ENCODE measurements at regions not wholly inside any gene's neighbourhood (a gene's known extent, or its start where the extent isn't known, plus 50 kb on each side); places are given as distances from the start of the nearest gene placed in this dataset.

DNA sequence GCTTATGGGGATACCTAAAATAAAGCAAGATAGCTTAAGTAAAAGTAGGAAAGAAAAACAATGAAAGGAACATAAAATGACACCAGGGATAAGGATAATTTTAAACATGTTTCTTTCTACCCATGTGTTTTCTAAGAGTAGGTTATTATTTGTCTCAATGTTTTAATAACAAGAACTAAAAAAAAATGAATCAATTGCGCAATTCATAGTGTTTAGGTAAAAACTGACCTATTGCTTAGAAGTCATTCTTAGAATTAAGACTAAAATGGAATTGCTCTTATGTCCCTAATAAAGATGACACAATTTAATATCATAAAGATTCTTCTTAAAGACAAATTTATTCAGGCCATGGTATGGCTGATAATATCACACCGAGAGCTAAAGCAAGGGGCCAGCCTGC lies 58.0 kb upstream of the COL24A1 start:
- no peak overlapping the region for H3K4me2 ChIP-seq (replicated peaks; ENCODE audit: extremely low read depth, low read length, poor library complexity, severe bottlenecking)
- Mint-ChIP-seq H3K36me3 (no peaks in the 10 kb centered on the region), H3K9me3 (peaks cover 0 to 4% (median 0%) of the 10 kb centered on the region in 7 donors), H3K4me3 (no peak overlapping the region), H3K27ac (no peak overlapping the region), H3K27me3 (ENCODE audit: low read depth in 3 of 3) (no peaks in the 10 kb centered on the region), H3K4me1 (no peaks in the 10 kb centered on the region)
- H3K9ac ChIP-seq (ENCODE audit: insufficient read depth, low read length, poor library complexity, severe bottlenecking) = no peak overlapping the region
- H3K4me3 ChIP-seq (replicated peaks in 1 of 3; ENCODE audit: low read depth in 2 of 3, low read length in 3 of 3) = no peak overlapping the region
- intact Hi-C loops (cut with micrococcal nuclease) = no loop called here
- no peaks in the 10 kb centered on the region for H3K36me3 ChIP-seq (replicated peaks in 1 of 2; ENCODE audit: control insufficient read depth in 1 of 2, insufficient read depth in 2 of 2, low read length in 2 of 2)
- TF ChIP-seq, protein P1, sequence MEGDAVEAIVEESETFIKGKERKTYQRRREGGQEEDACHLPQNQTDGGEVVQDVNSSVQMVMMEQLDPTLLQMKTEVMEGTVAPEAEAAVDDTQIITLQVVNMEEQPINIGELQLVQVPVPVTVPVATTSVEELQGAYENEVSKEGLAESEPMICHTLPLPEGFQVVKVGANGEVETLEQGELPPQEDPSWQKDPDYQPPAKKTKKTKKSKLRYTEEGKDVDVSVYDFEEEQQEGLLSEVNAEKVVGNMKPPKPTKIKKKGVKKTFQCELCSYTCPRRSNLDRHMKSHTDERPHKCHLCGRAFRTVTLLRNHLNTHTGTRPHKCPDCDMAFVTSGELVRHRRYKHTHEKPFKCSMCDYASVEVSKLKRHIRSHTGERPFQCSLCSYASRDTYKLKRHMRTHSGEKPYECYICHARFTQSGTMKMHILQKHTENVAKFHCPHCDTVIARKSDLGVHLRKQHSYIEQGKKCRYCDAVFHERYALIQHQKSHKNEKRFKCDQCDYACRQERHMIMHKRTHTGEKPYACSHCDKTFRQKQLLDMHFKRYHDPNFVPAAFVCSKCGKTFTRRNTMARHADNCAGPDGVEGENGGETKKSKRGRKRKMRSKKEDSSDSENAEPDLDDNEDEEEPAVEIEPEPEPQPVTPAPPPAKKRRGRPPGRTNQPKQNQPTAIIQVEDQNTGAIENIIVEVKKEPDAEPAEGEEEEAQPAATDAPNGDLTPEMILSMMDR (IDR thresholded peaks at IDR 0.05) = no peak
- H3K27me3 ChIP-seq (ENCODE audit: control insufficient read depth in 2 of 2, insufficient read depth in 2 of 2, low read length in 2 of 2) = no peaks in the 10 kb centered on the region
- H3K27ac ChIP-seq (ENCODE audit: low read depth in 1 of 2, low read length in 2 of 2) = no peak overlapping the region
- no peaks in the 10 kb centered on the region for H3K9me3 ChIP-seq (replicated peaks in 1 of 2; ENCODE audit: control insufficient read depth in 1 of 2, insufficient read depth in 1 of 2, low read length in 2 of 2)
- DNase-seq = no peak
- H3K4me1 ChIP-seq (ENCODE audit: control insufficient read depth in 1 of 2, insufficient read depth in 2 of 2, low read length in 2 of 2) = no peaks in the 10 kb centered on the region
- H2AFZ ChIP-seq (ENCODE audit: insufficient read depth, low read depth, low read length, poor library complexity, severe bottlenecking) = no peak overlapping the region
- no CpG with 5 or more reads among the region's 2 CpGs for WGBS (ENCODE audit: insufficient coverage)
- no peaks in the 10 kb centered on the region for H4K20me1 ChIP-seq (ENCODE audit: insufficient read depth, low read length)
- H3K79me2 ChIP-seq (ENCODE audit: insufficient read depth, low read length) = no peaks in the 10 kb centered on the region

DNA sequence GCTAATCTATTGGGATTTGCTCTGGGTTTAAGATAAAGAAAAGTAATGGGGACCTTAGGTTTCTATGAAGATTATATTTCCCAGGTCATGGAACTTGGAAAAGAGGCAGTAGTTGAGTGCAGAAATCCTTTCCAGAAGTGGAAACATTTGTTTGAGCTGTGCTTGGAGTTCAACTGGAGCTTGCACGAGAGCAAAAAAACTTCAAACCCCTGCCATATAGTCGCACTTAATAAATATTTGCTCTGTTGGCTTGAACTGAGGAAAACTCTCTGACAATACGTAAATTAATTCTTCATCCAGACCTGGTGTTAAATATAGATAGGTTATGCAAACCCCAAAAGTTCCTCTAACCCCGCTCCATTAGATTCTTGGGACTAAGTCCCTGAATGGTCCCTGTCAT lies 52.8 kb upstream of the COL24A1 start:
- DNase-seq = no peak
- H3K4me2 ChIP-seq (replicated peaks; ENCODE audit: extremely low read depth, low read length, poor library complexity, severe bottlenecking) = no peak overlapping the region
- H3K27ac Mint-ChIP-seq = peak overlapping the region in 1 of 7 donors; percentile 53
- H3K4me1 Mint-ChIP-seq = no peaks in the 10 kb centered on the region
- H3K36me3 ChIP-seq (replicated peaks in 1 of 2; ENCODE audit: control insufficient read depth in 1 of 2, insufficient read depth in 2 of 2, low read length in 2 of 2) = no peaks in the 10 kb centered on the region
- no peaks in the 10 kb centered on the region for H3K4me1 ChIP-seq (ENCODE audit: control insufficient read depth in 1 of 2, insufficient read depth in 2 of 2, low read length in 2 of 2)
- no peak overlapping the region for H2AFZ ChIP-seq (ENCODE audit: insufficient read depth, low read depth, low read length, poor library complexity, severe bottlenecking)
- no CpG with 5 or more reads among the region's 4 CpGs for WGBS (ENCODE audit: insufficient coverage)
- H3K36me3 Mint-ChIP-seq = no peaks in the 10 kb centered on the region
- no peaks in the 10 kb centered on the region for H3K27me3 Mint-ChIP-seq (ENCODE audit: low read depth in 3 of 3)
- H3K27me3 ChIP-seq (ENCODE audit: control insufficient read depth in 2 of 2, insufficient read depth in 2 of 2, low read length in 2 of 2) = no peaks in the 10 kb centered on the region
- intact Hi-C loops (cut with micrococcal nuclease) = no loop called here
- H3K9me3 ChIP-seq (replicated peaks in 1 of 2; ENCODE audit: control insufficient read depth in 1 of 2, insufficient read depth in 1 of 2, low read length in 2 of 2) = no peaks in the 10 kb centered on the region
- no peak overlapping the region for H3K4me3 ChIP-seq (replicated peaks in 1 of 3; ENCODE audit: low read depth in 2 of 3, low read length in 3 of 3)
- no peaks in the 10 kb centered on the region for H3K79me2 ChIP-seq (ENCODE audit: insufficient read depth, low read length)
- no peak overlapping the region for H3K27ac ChIP-seq (ENCODE audit: low read depth in 1 of 2, low read length in 2 of 2)
- no peak overlapping the region for H3K4me3 Mint-ChIP-seq
- TF ChIP-seq, protein P1 (IDR thresholded peaks at IDR 0.05) = no peak
- no peaks in the 10 kb centered on the region for H4K20me1 ChIP-seq (ENCODE audit: insufficient read depth, low read length)
- H3K9ac ChIP-seq (ENCODE audit: insufficient read depth, low read length, poor library complexity, severe bottlenecking) = no peak overlapping the region
- peaks cover 0 to 3% (median 0%) of the 10 kb centered on the region in 7 donors for H3K9me3 Mint-ChIP-seq

All from CD14-positive monocyte (primary cell).